ENCODE measurements at regions not wholly inside any gene's neighbourhood (a gene's known extent, or its start where the extent isn't known, plus 50 kb on each side); places are given as distances from the start of the nearest gene placed in this dataset.

- TF ChIP-seq CTCF (IDR thresholded peaks at IDR 0.05 in 8 of 11, conservative IDR thresholded peaks at IDR 0.05 in 3 of 11) (no peak), POLR2AphosphoS5 (IDR thresholded peaks at IDR 0.05) (no peak), POLR2A (IDR thresholded peaks at IDR 0.05) (no peak)
Measured at GRCh38 chr7:106179256-106179655, 67.1 kb upstream of the SYPL1 start.
